Cardiac muscle cell (in vitro differentiated cells and primary cell): ENCODE measurements at regions not wholly inside any gene's neighbourhood (a gene's known extent, or its start where the extent isn't known, plus 50 kb on each side); places are given as distances from the start of the nearest gene placed in this dataset.

Experiments used
- DNase-seq, 2 donors: peaks; one replicate each; pipeline versions ENCODE4 v3.0.0 to v3.0.0-alpha.2; 2010 to 2017; ENCODE audit warnings: low read depth in 1 of 2, low spot score in 1 of 2
- H3K27ac ChIP-seq: fragments of 200-600 bp; sonication (generic); 2 replicates; pipeline ENCODE4 v1.5.1; 2016
- H3K27me3 ChIP-seq: fragments of 200-600 bp; sonication (generic); 2 replicates; pipeline ENCODE4 v1.6.0; 2016; ENCODE audit warnings: control low read depth
- H3K36me3 ChIP-seq: fragments of 200-600 bp; sonication (generic); 2 replicates; pipeline ENCODE4 v1.5.1; 2016; ENCODE audit warnings: control low read depth
- H3K4me1 ChIP-seq: fragments of 200-600 bp; sonication (generic); 2 replicates; pipeline ENCODE4 v1.8.1; 2017; ENCODE audit warnings: low read depth, mild to moderate bottlenecking, mixed run types
- H3K4me3 ChIP-seq: fragments of 200-600 bp; sonication (generic); 2 replicates; pipeline ENCODE4 v1.5.1; 2016; ENCODE audit warnings: mild to moderate bottlenecking
- H3K9me3 ChIP-seq: fragments of 200-600 bp; sonication (generic); 2 replicates; pipeline ENCODE4 v1.5.1; 2017; ENCODE audit warnings: low read depth, mild to moderate bottlenecking, control low read depth
- CTCF ChIP-seq: IDR thresholded peaks from 2 replicates; pipeline ENCODE4 v1.5.1; 2012; ENCODE audit warnings: low read depth, mild to moderate bottlenecking, low read length

- H3K4me1 ChIP-seq = peaks cover 10% of the 10 kb centered on the region
- no peaks in the 10 kb centered on the region for H3K36me3 ChIP-seq
- no peak for DNase-seq
- TF ChIP-seq CTCF = no peak
- H3K27me3 ChIP-seq = no peaks in the 10 kb centered on the region
- no peaks in the 10 kb centered on the region for H3K9me3 ChIP-seq
- H3K27ac ChIP-seq = no peak overlapping the region
- H3K4me3 ChIP-seq = no peak overlapping the region
These were observed 119.6 kb downstream of the CBLL2 start for GRCh38 chrX:22392133-22392948.

- Histone ChIP-seq H3K4me1 (peaks cover 10% of the 10 kb centered on the region), H3K4me3 (no peak overlapping the region), H3K9me3 (no peaks in the 10 kb centered on the region), H3K27me3 (no peaks in the 10 kb centered on the region), H3K36me3 (no peaks in the 10 kb centered on the region), H3K27ac (no peak overlapping the region)
- peak in 1 of 2 donors; percentile 22 for DNase-seq
- TF ChIP-seq CTCF = no peak
These were observed 122.7 kb downstream of the CBLL2 start for GRCh38 chrX:22395372-22395771.

- no peak for DNase-seq
- no peak overlapping the region for H3K27ac ChIP-seq
These were observed 123.7 kb downstream of the CBLL2 start for GRCh38 chrX:22396408-22396807.

GRCh38 chrX:22397566-22397965 is 124.9 kb downstream of the CBLL2 start:
- H3K9me3 ChIP-seq = no peaks in the 10 kb centered on the region
- H3K4me1 ChIP-seq = peaks cover 4% of the 10 kb centered on the region
- H3K4me3 ChIP-seq = no peak overlapping the region
- no peak for TF ChIP-seq CTCF
- no peaks in the 10 kb centered on the region for H3K36me3 ChIP-seq
- DNase-seq = no peak
- H3K27ac ChIP-seq = no peak overlapping the region
- H3K27me3 ChIP-seq = no peaks in the 10 kb centered on the region

More at GRCh38 chrX:22396408-22396807, 123.7 kb downstream of the CBLL2 start:
- Histone ChIP-seq H3K27me3 (no peaks in the 10 kb centered on the region), H3K36me3 (no peaks in the 10 kb centered on the region), H3K4me3 (no peak overlapping the region), H3K4me1 (peaks cover 10% of the 10 kb centered on the region), H3K9me3 (no peaks in the 10 kb centered on the region)
- TF ChIP-seq CTCF = no peak

GRCh38 chrX:22399437-22400192 is 126.9 kb downstream of the CBLL2 start:
- H3K4me1 ChIP-seq = no peaks in the 10 kb centered on the region
- H3K4me3 ChIP-seq = no peak overlapping the region
- no peaks in the 10 kb centered on the region for H3K9me3 ChIP-seq
- no peak for DNase-seq
- no peaks in the 10 kb centered on the region for H3K36me3 ChIP-seq
- H3K27me3 ChIP-seq = no peaks in the 10 kb centered on the region
- no peak overlapping the region for H3K27ac ChIP-seq
- no peak for TF ChIP-seq CTCF
